Caco-2 (cell line): ENCODE measurements at regions not wholly inside any gene's neighbourhood (a gene's known extent, or its start where the extent isn't known, plus 50 kb on each side); places are given as distances from the start of the nearest gene placed in this dataset.

Source experiments
- BruUV-seq: library from RNA; stranded (reverse); fragments of 400-500 nt; replicated peaks from 2 replicates; lab custom pipeline; 2021; lab: Mats Ljungman, UMichigan
- CTCF ChIA-PET: fragments of 300-600 bp; sonication (Branson Sonifier 250); formaldehyde crosslinking; loops from one replicate; lab custom pipeline; 2022; ENCODE audit warnings: antibody characterized with exemption; lab: Charles Lee
- POLR2A ChIA-PET: fragments of 300-600 bp; sonication (Branson Sonifier 250); formaldehyde crosslinking; loops from one replicate; lab custom pipeline; 2022; ENCODE audit warnings: antibody characterized with exemption; lab: Charles Lee
- DNase-seq, 2 experiments: peaks; one replicate each; pipeline versions ENCODE4 v3.0.0 to v3.0.0-alpha.2; 2020 to 2022
- H3K27me3 ChIP-seq: replicated peaks from 2 replicates; pipeline ENCODE4 v1.6.0; 2011; ENCODE audit warnings: low read length; ENCODE audit not compliant: control insufficient read depth, insufficient read depth
- H3K36me3 ChIP-seq: 2 replicates; pipeline ENCODE4 v1.5.1; 2011; ENCODE audit warnings: low read length; ENCODE audit not compliant: control insufficient read depth, insufficient read depth
- H3K4me1 ChIP-seq: fragments of 250-450 bp; sonication (Bioruptor Pico); 2 replicates; pipeline ENCODE4 v1.5.1; 2020; ENCODE audit warnings: mild to moderate bottlenecking
- H3K4me3 ChIP-seq: 2 replicates; pipeline ENCODE4 v1.5.1; 2011; ENCODE audit warnings: low read depth, mild to moderate bottlenecking, control low read depth, low read length
- H3K9me3 ChIP-seq: fragments of 250-450 bp; sonication (Bioruptor Pico); 2 replicates; pipeline ENCODE4 v1.5.1; 2020; ENCODE audit warnings: mild to moderate bottlenecking, moderate library complexity
- H3K27ac Mint-ChIP-seq: one replicate; pipeline ENCODE4 v1.8.0; 2022; ENCODE audit warnings: mixed read lengths; ENCODE audit not compliant: unreplicated experiment
- H3K27me3 Mint-ChIP-seq: one replicate; pipeline ENCODE4 v1.8.0; 2022; ENCODE audit warnings: mixed read lengths; ENCODE audit not compliant: insufficient read depth, unreplicated experiment
- H3K36me3 Mint-ChIP-seq: one replicate; pipeline ENCODE4 v1.8.0; 2022; ENCODE audit warnings: mild to moderate bottlenecking, mixed read lengths; ENCODE audit not compliant: insufficient read depth, unreplicated experiment
- H3K4me1 Mint-ChIP-seq: one replicate; pipeline ENCODE4 v1.8.0; 2022; ENCODE audit warnings: low read depth, mixed read lengths; ENCODE audit not compliant: unreplicated experiment
- H3K4me3 Mint-ChIP-seq: one replicate; pipeline ENCODE4 v1.8.0; 2022; ENCODE audit warnings: mild to moderate bottlenecking, moderate library complexity, mixed read lengths; ENCODE audit not compliant: unreplicated experiment
- H3K9me3 Mint-ChIP-seq: one replicate; pipeline ENCODE4 v1.8.0; 2022; ENCODE audit warnings: mixed read lengths; ENCODE audit not compliant: unreplicated experiment
- intact Hi-C: fragments of 100-400 bp; cut with micrococcal nuclease; formaldehyde crosslinking; loops from one replicate; pipeline ENCODE4 v1.10.0; 2022; ENCODE audit not compliant: unreplicated experiment
- TF ChIP-seq, protein P1 (sequence below), 2 experiments: fragments of 200-600 bp in 1 of 2; IDR thresholded peaks; 1 replicate in 1 of 2; 2 replicates in 1 of 2; pipeline versions ENCODE4 v1.5.1 to v1.8.0; 2011 to 2022; ENCODE audit warnings: antibody characterized with exemption in 1 of 2, control low read depth in 1 of 2, inconsistent platforms in 1 of 2, low read depth in 1 of 2, low read length in 1 of 2, mild to moderate bottlenecking in 1 of 2, moderate library complexity in 1 of 2; ENCODE audit not compliant: insufficient read depth in 1 of 2, severe bottlenecking in 1 of 2, unreplicated experiment in 1 of 2

DNA sequence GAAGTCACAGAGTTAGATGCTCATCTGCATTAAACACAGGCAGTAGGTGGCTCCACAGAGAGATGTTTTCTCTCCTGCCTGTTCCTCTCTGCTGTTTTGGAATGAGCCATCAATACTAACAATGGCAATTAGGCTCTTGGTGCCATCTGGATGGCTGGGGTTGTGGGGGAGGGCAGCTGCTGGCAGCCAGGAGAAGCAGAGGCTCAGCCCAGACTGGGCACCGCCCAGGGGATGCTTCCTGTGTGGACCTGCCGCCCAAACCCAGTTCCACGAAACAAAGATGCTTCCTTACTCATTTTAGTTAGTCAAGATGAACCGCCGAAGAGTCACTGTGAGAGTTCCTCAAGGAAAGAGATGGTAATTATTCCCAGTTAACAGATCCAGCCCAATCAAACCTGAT, 50.8 kb upstream of the PCDH8 start:
- POLR2A ChIA-PET = no interaction called here
- Mint-ChIP-seq H3K4me1 (no peaks in the 10 kb centered on the region), H3K27me3 (peaks cover 23% of the 10 kb centered on the region), H3K9me3 (no peaks in the 10 kb centered on the region), H3K36me3 (no peaks in the 10 kb centered on the region), H3K27ac (no peak overlapping the region), H3K4me3 (no peak overlapping the region)
- intact Hi-C loops = no loop called here
- H3K9me3 ChIP-seq = no peaks in the 10 kb centered on the region
- H3K36me3 ChIP-seq = no peaks in the 10 kb centered on the region
- BruUV-seq = no TSS peak
- no peak for DNase-seq
- H3K4me3 ChIP-seq = no peak overlapping the region
- CTCF ChIA-PET = no interaction called here
- TF ChIP-seq, protein P1, sequence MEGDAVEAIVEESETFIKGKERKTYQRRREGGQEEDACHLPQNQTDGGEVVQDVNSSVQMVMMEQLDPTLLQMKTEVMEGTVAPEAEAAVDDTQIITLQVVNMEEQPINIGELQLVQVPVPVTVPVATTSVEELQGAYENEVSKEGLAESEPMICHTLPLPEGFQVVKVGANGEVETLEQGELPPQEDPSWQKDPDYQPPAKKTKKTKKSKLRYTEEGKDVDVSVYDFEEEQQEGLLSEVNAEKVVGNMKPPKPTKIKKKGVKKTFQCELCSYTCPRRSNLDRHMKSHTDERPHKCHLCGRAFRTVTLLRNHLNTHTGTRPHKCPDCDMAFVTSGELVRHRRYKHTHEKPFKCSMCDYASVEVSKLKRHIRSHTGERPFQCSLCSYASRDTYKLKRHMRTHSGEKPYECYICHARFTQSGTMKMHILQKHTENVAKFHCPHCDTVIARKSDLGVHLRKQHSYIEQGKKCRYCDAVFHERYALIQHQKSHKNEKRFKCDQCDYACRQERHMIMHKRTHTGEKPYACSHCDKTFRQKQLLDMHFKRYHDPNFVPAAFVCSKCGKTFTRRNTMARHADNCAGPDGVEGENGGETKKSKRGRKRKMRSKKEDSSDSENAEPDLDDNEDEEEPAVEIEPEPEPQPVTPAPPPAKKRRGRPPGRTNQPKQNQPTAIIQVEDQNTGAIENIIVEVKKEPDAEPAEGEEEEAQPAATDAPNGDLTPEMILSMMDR (IDR thresholded peaks at IDR 0.05; ENCODE audit: insufficient read depth in 1 of 2, low read depth in 1 of 2, low read length in 1 of 2, severe bottlenecking in 1 of 2, unreplicated experiment in 1 of 2) = no peak
- no peaks in the 10 kb centered on the region for H3K4me1 ChIP-seq
- peaks cover 3% of the 10 kb centered on the region; the same call in 1 of the 2 replicates for H3K27me3 ChIP-seq
